HepG2 (cell line): ENCODE measurements at regions not wholly inside any gene's neighbourhood (a gene's known extent, or its start where the extent isn't known, plus 50 kb on each side); places are given as distances from the start of the nearest gene placed in this dataset.

Source experiments
- ATAC-seq: fragments of 200-7000 bp; cut with Tn5 transposase; 3 replicates; pipeline ENCODE4 v1.9.1; 2020; ENCODE audit warnings: mild to moderate bottlenecking, moderate library complexity
- BruUV-seq: library from RNA; stranded (reverse); fragments of 400-500 nt; replicated peaks from 2 replicates; lab custom pipeline; 2021; lab: Mats Ljungman, UMichigan
- CTCF ChIA-PET: fragments of 300-600 bp; formaldehyde crosslinking; extraction: SDS; loops from one replicate; lab custom pipeline; 2021; ENCODE audit warnings: low total read pairs, inconsistent platforms, low intra/inter-chr PET ratio; lab: Yijun Ruan, JAX
- POLR2A ChIA-PET: fragments of 350-600 bp; sonication (Branson Sonifier 250); formaldehyde crosslinking; loops from one replicate; lab custom pipeline; 2020; ENCODE audit warnings: antibody characterized with exemption, inconsistent platforms; lab: Yijun Ruan, JAX
- DNase-seq: peaks from one replicate; pipeline ENCODE4 v3.0.0-alpha.2; 2015; ENCODE audit warnings: low spot score
- FAIRE-seq: peaks from 3 replicates; lab custom pipeline; 2011; peaks lifted over from hg19 to GRCh38; lab: Jason Lieb, UNC
- H2AFZ ChIP-seq: one replicate; pipeline ENCODE4 v1.6.1; 2011; ENCODE audit warnings: low read length, inconsistent platforms
- H3K27ac ChIP-seq: fragments of 300-600 bp; 3 replicates; pipeline ENCODE4 v1.8.0; 2011; ENCODE audit warnings: mixed run types, mild to moderate bottlenecking, mixed read lengths, low read length, inconsistent platforms; ENCODE audit not compliant: insufficient read depth; ENCODE audit errors: extremely low read length
- H3K27me3 ChIP-seq, 2 experiments: fragments of 200-600 bp in 1 of 2; 2 replicates in 1 of 2; 3 replicates in 1 of 2; pipeline versions ENCODE4 v1.6.0 to v1.8.0; 2011; ENCODE audit warnings: low read length in 2 of 2, mild to moderate bottlenecking in 2 of 2, moderate library complexity in 2 of 2, inconsistent platforms in 1 of 2; ENCODE audit not compliant: insufficient read depth in 2 of 2, control insufficient read depth in 1 of 2
- H3K36me3 ChIP-seq, 2 experiments: fragments of 200-600 bp in 1 of 2; replicated peaks in 1 of 2; 2 replicates in 1 of 2; 3 replicates in 1 of 2; pipeline versions ENCODE4 v1.5.1 to v1.8.0; 2011; ENCODE audit warnings: low read length in 2 of 2, inconsistent platforms in 1 of 2; ENCODE audit not compliant: insufficient read depth in 2 of 2, control insufficient read depth in 1 of 2
- H3K4me1 ChIP-seq: 2 replicates; pipeline ENCODE4 v1.5.1; 2012; ENCODE audit warnings: low read length, inconsistent platforms; ENCODE audit not compliant: insufficient read depth
- H3K4me2 ChIP-seq: 2 replicates; pipeline ENCODE4 v1.6.0; 2011; ENCODE audit warnings: low read depth, low read length, inconsistent platforms
- H3K4me3 ChIP-seq, 3 experiments: fragments of 200-600 bp in 1 of 3; sonication (generic), shearing (Covaris generic) in 1 of 3; replicated peaks in 1 of 3; 2 replicates each; pipeline ENCODE4 v1.5.1; 2011 to 2016; ENCODE audit warnings: low read length in 3 of 3, inconsistent platforms in 2 of 3, low read depth in 2 of 3, mild to moderate bottlenecking in 2 of 3, control low read depth in 1 of 3, mixed read lengths in 1 of 3; ENCODE audit not compliant: insufficient read depth in 1 of 3
- H3K79me2 ChIP-seq: one replicate; pipeline ENCODE4 v1.6.1; 2011; ENCODE audit warnings: low read length, inconsistent platforms; ENCODE audit not compliant: insufficient read depth
- H3K9ac ChIP-seq: 2 replicates; pipeline ENCODE4 v1.6.0; 2011; ENCODE audit warnings: mild to moderate bottlenecking, low read depth, low read length, inconsistent platforms; ENCODE audit not compliant: insufficient read depth
- H3K9me3 ChIP-seq: 2 replicates; pipeline ENCODE4 v1.5.1; 2012; ENCODE audit warnings: mild to moderate bottlenecking, low read length
- H4K20me1 ChIP-seq: 2 replicates; pipeline ENCODE4 v1.6.0; 2011; ENCODE audit warnings: inconsistent platforms, mild to moderate bottlenecking, low read length, moderate library complexity; ENCODE audit not compliant: insufficient read depth
- ARHGAP35 ChIP-seq: sonication (generic); formaldehyde crosslinking; IDR thresholded peaks from 2 replicates; pipeline ENCODE4 v1.9.0; 2022; ENCODE audit warnings: mild to moderate bottlenecking, inconsistent platforms, moderate library complexity, missing genetic modification reagents, borderline replicate concordance
- NFATC3 ChIP-seq: sonication (generic); formaldehyde crosslinking; IDR thresholded peaks from 2 replicates; pipeline ENCODE4 v1.5.1; 2020; ENCODE audit warnings: mild to moderate bottlenecking, missing genetic modification reagents
- SP2 ChIP-seq: sonication (generic); formaldehyde crosslinking; IDR thresholded peaks from 2 replicates; pipeline ENCODE4 v1.5.1; 2020; ENCODE audit warnings: mild to moderate bottlenecking, missing genetic modification reagents
- SRF ChIP-seq: IDR thresholded peaks from 2 replicates; pipeline ENCODE4 v1.6.1; 2011; ENCODE audit warnings: mild to moderate bottlenecking, low read depth, low read length, moderate library complexity
- TCF7 ChIP-seq: sonication (generic); IDR thresholded peaks from 2 replicates; pipeline ENCODE4 v1.6.1; 2016; ENCODE audit warnings: antibody characterized with exemption, low read depth
- ZFP41 ChIP-seq: sonication (generic); formaldehyde crosslinking; IDR thresholded peaks from 2 replicates; pipeline ENCODE4 v1.4.0; 2020; ENCODE audit warnings: mild to moderate bottlenecking, missing genetic modification reagents, borderline replicate concordance
- ZNF567 ChIP-seq: sonication (generic); formaldehyde crosslinking; IDR thresholded peaks from 2 replicates; pipeline ENCODE4 v1.8.1; 2023; ENCODE audit warnings: mild to moderate bottlenecking, missing genetic modification reagents, borderline replicate concordance
- ZNF577 ChIP-seq: sonication (generic); formaldehyde crosslinking; IDR thresholded peaks from 2 replicates; pipeline ENCODE4 v1.4.0; 2020; ENCODE audit warnings: mild to moderate bottlenecking, low read depth, missing genetic modification reagents, borderline replicate concordance
- ZNF589 ChIP-seq: sonication (generic); formaldehyde crosslinking; conservative IDR thresholded peaks from 2 replicates; pipeline ENCODE4 v1.8.0; 2022; ENCODE audit warnings: mild to moderate bottlenecking, moderate library complexity, missing genetic modification reagents
- ZNF850 ChIP-seq: sonication (generic); formaldehyde crosslinking; conservative IDR thresholded peaks from 2 replicates; pipeline ENCODE4 v1.9.0; 2021; ENCODE audit warnings: mild to moderate bottlenecking, missing genetic modification reagents
- WGBS: methylation state at CpG from one replicate; pipeline ENCODE4 v1.1.6; 2017; ENCODE audit warnings: low lambda C conversion rate; 5-methylcytosine and 5-hydroxymethylcytosine counted together
- in situ Hi-C: cut with HindIII; loops from 2 replicates; pipeline ENCODE4 v1.10.0; 2017; ENCODE audit warnings: low pct_unique_long_range_greater_than_20kb; ENCODE audit not compliant: extremely low pct_ligation_motif_present
- intact Hi-C: fragments of 100-400 bp; cut with micrococcal nuclease; formaldehyde crosslinking; loops from one replicate; pipeline ENCODE4 v1.10.0; 2022; ENCODE audit not compliant: unreplicated experiment
- TF ChIP-seq, protein P1 (sequence below): sonication (generic); formaldehyde crosslinking; IDR thresholded peaks from 2 replicates; pipeline ENCODE4 v1.5.0; 2020; ENCODE audit warnings: mild to moderate bottlenecking, low read depth, missing genetic modification reagents, borderline replicate concordance

DNA sequence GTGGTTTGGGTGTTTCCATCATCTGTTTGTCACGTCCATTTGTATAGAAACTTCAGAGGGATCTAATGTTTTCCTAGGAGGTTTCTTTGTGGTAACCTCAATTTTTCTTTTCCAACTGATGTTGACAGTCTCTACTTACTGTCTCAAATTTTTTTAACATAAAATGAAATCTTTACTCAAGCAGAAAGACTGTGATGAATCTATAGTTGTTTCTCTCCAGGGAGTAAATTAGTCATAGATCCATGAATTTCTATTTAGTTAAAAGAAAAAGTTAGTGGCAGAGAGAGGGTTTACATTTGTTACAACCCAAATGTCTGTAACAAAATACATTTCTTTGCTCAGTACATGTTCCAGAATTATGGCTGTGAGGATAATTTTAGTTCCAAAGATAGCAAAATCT, 161.6 kb downstream of the DISP1 start:
- Histone ChIP-seq H4K20me1 (no peaks in the 10 kb centered on the region), H3K27ac (no peak overlapping the region), H2AFZ (no peak overlapping the region), H3K27me3 (no peaks in the 10 kb centered on the region), H3K4me1 (no peaks in the 10 kb centered on the region), H3K36me3 (no peaks in the 10 kb centered on the region), H3K79me2 (no peaks in the 10 kb centered on the region), H3K4me2 (no peak overlapping the region), H3K4me3 (no peak overlapping the region), H3K9me3 (no peaks in the 10 kb centered on the region), H3K9ac (no peak overlapping the region)
- in situ Hi-C loops (no loop called here), intact Hi-C loops (no loop called here)
- no TSS peak for BruUV-seq
- DNase-seq: no peak
- no peak for FAIRE-seq
- TF ChIP-seq ARHGAP35 (CRISPR knock-in tag): no peak
- TF ChIP-seq ZNF567 (CRISPR knock-in tag): no peak
- TF ChIP-seq SP2: no peak
- TF ChIP-seq SRF: no peak
- TF ChIP-seq TCF7: no peak
- no peak for TF ChIP-seq NFATC3
- no peak for TF ChIP-seq ZNF850
- TF ChIP-seq ZFP41 (CRISPR knock-in tag): no peak
- TF ChIP-seq ZNF589 (CRISPR knock-in tag): no peak
- TF ChIP-seq, protein P1, sequence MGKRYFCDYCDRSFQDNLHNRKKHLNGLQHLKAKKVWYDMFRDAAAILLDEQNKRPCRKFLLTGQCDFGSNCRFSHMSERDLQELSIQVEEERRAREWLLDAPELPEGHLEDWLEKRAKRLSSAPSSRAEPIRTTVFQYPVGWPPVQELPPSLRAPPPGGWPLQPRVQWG (CRISPR knock-in tag): no peak
- no peak for TF ChIP-seq ZNF577 (CRISPR knock-in tag)
- ChIA-PET POLR2A (no interaction called here), CTCF (no interaction called here)
- no peak for ATAC-seq
- WGBS: 86% methylated on average over 1 of the region's 1 CpG
